GM12892 (cell line): ENCODE measurements at regions not wholly inside any gene's neighbourhood (a gene's known extent, or its start where the extent isn't known, plus 50 kb on each side); places are given as distances from the start of the nearest gene placed in this dataset.
A peak's percentile ranks its signal among the peaks of the same experiment; 100 is the strongest.

Experiments used
- DNase-seq: peaks from one replicate; pipeline ENCODE4 v3.0.0; 2011; ENCODE audit not compliant: insufficient read length
- FAIRE-seq: peaks from 2 replicates; lab custom pipeline; 2011; peaks lifted over from hg19 to GRCh38; lab: Jason Lieb, UNC
- POLR2A ChIP-seq: IDR thresholded peaks from 2 replicates; pipeline ENCODE4 v1.6.1; 2011; ENCODE audit warnings: low read depth, low read length, control low read depth
- POLR2AphosphoS5 ChIP-seq: IDR thresholded peaks from 2 replicates; pipeline ENCODE4 v1.6.1; 2011; ENCODE audit warnings: low read depth, low read length, control low read depth
- TAF1 ChIP-seq: IDR thresholded peaks from 2 replicates; pipeline ENCODE4 v1.6.1; 2011; ENCODE audit warnings: low read depth, mild to moderate bottlenecking, control low read depth, low read length, borderline replicate concordance

- no peak for FAIRE-seq
- DNase-seq: no peak
- TF ChIP-seq POLR2A (no peak), POLR2AphosphoS5 (no peak), TAF1 (no peak)
Observed at GRCh38 chr11:116502641-116503061, 270.1 kb downstream of the BUD13 start.

- DNase-seq (no peak), FAIRE-seq (no peak)
- TF ChIP-seq POLR2AphosphoS5 (no peak), TAF1 (no peak), POLR2A (no peak)
Observed at GRCh38 chr11:116501728-116502127, 271.1 kb downstream of the BUD13 start.

GRCh38 chr11:116500947-116501602 is 271.7 kb downstream of the BUD13 start:
- TF ChIP-seq POLR2A (no peak), TAF1 (no peak), POLR2AphosphoS5 (no peak)
- no peak for DNase-seq
- FAIRE-seq: no peak

GRCh38 chr11:116500026-116500946 is 272.5 kb downstream of the BUD13 start:
- TF ChIP-seq POLR2A: no peak
- TF ChIP-seq TAF1: no peak
- no peak for TF ChIP-seq POLR2AphosphoS5
- no peak for FAIRE-seq
- DNase-seq: no peak

GRCh38 chr11:116499396-116500003 is 273.3 kb downstream of the BUD13 start:
- TF ChIP-seq POLR2AphosphoS5: no peak
- TF ChIP-seq POLR2A: no peak
- TF ChIP-seq TAF1: no peak
- FAIRE-seq: no peak
- peak; percentile 69 for DNase-seq

GRCh38 chr11:116498161-116498560 is 274.6 kb downstream of the BUD13 start:
- FAIRE-seq: no peak
- DNase-seq: no peak
- TF ChIP-seq POLR2A: no peak
- TF ChIP-seq POLR2AphosphoS5: no peak
- TF ChIP-seq TAF1: no peak

GRCh38 chr11:116492600-116492999 is 280.2 kb downstream of the BUD13 start:
- no peak for DNase-seq
- no peak for TF ChIP-seq TAF1
- no peak for TF ChIP-seq POLR2A
- TF ChIP-seq POLR2AphosphoS5: no peak
- FAIRE-seq: no peak

GRCh38 chr11:116488836-116489389 is 283.9 kb downstream of the BUD13 start:
- no peak for DNase-seq
- no peak for FAIRE-seq
- TF ChIP-seq TAF1 (no peak), POLR2A (no peak), POLR2AphosphoS5 (no peak)

- no peak for DNase-seq
- no peak for TF ChIP-seq TAF1
- TF ChIP-seq POLR2AphosphoS5: no peak
- TF ChIP-seq POLR2A: no peak
- FAIRE-seq: no peak
Observed at GRCh38 chr11:116485425-116485824, 287.4 kb downstream of the BUD13 start.

GRCh38 chr11:116482716-116483115 is 290.1 kb downstream of the BUD13 start:
- DNase-seq (no peak), FAIRE-seq (no peak)
- TF ChIP-seq POLR2AphosphoS5: no peak
- no peak for TF ChIP-seq POLR2A
- no peak for TF ChIP-seq TAF1
